HG03039 (cell line): ENCODE measurements at regions not wholly inside any gene's neighbourhood (a gene's known extent, or its start where the extent isn't known, plus 50 kb on each side); places are given as distances from the start of the nearest gene placed in this dataset.
"Not testable (repeated sequence)": the region's sequence is repeated elsewhere in the genome, so short reads cannot be mapped to it uniquely, and the experiment has no call there.

Source experiments
- ATAC-seq: cut with Tn5 transposase; IDR thresholded peaks from one replicate; pipeline ENCODE4 v1.9.1; 2021; ENCODE audit warnings: mild to moderate bottlenecking, moderate library complexity; ENCODE audit not compliant: unreplicated experiment

- ATAC-seq = no peak
These were observed 185.0 kb upstream of the ANKRD28 start for GRCh38 chr3:15982667-15983196.

DNA sequence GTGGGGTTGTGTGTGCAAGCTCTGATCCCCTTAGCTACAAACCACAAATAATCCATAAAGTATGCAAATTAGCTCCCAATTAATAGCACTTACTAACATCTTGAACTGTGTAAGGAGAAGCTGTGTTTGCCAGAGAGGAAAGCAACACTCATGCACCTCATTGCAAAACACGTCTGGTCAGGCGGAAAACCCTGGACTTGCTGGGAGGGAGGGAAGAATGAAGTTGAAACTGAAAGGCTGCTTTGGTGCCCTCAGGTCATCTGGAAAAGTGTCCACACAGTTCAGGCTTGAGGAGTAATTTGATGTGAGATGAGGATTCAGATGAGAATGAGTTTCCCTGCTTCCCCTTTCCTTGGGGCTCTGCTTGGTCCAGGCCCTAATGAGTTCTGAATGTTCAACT is 185.5 kb upstream of the ANKRD28 start:
- ATAC-seq = no peak

GRCh38 chr3:15983693-15984092 is 185.9 kb upstream of the ANKRD28 start:
- ATAC-seq = no peak

DNA sequence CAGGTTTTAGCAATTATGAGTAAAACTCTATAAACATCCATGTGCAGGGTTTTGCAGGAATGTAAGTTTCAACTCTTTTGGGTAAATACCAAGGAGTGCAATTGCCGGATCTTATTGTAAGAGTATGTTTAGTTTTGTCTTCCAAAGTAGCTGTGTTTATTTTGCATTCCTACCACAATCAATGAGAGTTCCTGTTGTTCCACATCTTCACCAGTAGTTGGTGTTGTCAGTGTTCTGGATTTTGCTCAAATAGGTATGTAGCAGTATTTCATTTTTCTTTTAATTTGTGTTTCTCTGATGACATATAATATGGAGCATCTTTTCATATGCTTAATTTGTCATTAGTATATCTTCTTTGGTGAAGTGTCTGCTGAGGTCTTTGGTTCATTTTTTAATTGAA is 185.1 kb upstream of the GALNT15 start:
- ATAC-seq = no peak

DNA sequence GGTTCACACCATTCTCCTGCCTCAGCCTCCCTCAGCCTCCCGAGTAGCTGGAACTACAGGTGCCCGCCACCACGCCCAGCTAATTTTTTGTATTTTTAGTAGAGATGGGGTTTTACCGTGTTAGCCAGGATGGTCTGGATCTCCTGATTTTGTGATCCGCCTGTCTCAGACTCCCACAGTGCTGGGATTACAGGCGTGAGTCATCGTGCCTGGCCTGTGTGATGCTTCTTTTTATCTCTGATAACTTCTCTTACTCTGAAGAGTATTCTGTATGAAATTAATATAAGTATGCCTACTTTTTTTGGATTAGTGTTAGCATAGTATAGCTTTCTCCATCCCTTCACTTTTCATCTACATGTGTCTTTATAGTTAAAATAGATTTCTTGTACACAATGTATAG is 180.8 kb upstream of the GALNT15 start:
- not testable (repeated sequence) for ATAC-seq

DNA sequence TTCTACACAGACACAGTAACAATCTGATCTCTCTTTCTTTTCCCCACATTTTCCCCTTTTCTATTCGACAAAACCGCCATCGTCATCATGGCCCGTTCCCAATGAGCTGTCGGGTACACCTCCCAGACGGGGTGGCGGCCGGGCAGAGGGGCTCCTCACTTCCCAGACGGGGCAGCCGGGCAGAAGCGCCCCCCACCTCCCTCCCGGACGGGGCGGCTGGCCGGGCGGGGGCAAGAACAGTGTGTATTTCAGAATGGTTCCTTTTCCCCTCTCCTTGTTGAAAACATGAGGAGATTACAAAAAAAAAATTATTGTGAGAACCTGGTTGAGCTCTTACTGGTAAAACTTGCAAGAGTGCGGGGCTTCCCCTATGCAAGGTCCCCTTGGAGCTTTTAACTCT is 178.0 kb upstream of the GALNT15 start:
- ATAC-seq = not testable (repeated sequence)

DNA sequence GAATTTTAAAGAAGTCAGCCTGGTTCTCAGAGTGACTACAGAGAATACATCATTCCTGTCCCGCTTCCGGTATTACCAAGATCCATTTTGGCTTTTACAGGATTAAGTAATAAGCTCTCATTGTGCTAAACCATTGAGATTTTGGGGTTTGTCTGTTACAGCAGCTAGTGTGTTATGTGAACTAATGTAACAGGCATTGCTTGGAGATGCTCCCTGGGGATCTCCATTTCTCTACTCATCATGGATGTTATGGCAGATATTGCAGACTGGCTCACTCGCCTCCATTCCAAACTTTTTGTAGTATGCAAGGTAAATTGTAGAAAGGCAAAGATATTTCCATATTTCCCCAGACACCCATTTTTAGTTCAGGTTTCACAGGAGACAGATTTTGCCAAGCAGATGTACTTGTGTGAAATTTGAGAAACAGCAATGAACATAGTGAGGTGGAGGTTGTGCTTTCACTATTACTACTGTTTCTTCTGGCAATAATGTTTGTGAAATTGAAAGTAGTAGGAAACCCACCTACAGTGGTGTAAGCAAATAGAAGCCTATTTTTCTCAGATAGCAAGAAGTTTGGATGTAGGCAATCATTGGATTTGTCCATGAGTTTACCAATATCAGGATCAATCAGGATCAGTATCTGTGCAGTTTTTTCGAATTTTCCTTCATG is 177.1 kb upstream of the GALNT15 start:
- ATAC-seq = peak; percentile 51

DNA sequence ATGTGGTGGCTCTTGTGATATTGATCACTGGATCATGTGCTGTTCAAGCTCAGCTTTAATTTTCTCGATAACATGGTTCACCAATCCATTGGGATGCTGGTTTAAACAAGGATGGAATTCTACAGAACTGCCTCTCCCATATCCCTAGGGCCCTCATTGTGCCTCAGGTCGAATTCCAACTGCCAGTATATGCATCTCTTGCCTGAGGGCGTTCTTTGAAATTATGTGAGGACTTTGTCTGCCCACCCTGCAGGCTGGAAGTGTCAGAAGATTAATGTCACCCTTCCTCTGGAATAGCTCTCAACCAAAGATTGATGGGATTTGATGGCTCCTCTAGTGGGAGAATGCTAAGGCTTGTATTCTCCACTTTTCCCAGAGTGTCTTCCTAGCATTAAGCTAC is 175.6 kb upstream of the GALNT15 start:
- no peak for ATAC-seq

DNA sequence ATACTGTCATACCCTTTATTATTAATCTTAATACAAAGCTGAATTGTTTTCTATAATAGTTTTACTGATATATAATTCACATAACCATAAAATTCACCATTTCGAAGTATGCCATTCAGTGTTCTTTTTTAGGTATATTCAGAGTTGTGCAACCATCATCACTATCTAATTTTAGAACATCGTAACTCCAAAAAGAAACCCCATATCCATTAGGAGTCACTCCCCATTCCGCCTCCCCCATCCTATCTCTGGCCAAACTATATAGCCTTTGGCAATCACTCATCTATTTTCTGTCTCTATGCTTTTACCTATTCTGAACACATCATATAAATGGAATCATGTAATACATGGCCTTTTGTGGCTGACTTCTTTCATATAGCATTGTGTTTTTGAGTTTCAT is 169.7 kb upstream of the GALNT15 start:
- no peak for ATAC-seq

- ATAC-seq = no peak
These were observed 163.1 kb upstream of the GALNT15 start for GRCh38 chr3:16011376-16011775.

GRCh38 chr3:16012086-16012485 is 162.4 kb upstream of the GALNT15 start:
- no peak for ATAC-seq

DNA sequence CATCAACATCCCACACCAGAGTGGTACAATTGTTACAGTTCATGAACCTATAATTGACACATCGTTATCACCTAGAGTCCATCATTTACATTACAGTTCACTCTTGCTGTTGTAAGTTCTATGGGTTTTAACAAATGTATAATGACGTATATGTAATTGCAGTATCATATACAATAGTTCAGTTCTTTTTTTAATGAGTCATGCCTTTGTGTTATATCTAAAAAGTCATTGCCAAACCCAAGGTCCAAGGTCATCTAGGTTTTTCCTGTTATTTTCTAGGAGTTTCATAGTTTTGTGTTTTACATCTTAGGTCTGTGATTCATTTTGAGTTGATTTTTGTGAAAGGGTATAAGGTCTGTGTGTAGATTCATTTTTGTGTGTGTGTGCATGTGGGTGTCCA is 160.9 kb upstream of the GALNT15 start:
- ATAC-seq = no peak

DNA sequence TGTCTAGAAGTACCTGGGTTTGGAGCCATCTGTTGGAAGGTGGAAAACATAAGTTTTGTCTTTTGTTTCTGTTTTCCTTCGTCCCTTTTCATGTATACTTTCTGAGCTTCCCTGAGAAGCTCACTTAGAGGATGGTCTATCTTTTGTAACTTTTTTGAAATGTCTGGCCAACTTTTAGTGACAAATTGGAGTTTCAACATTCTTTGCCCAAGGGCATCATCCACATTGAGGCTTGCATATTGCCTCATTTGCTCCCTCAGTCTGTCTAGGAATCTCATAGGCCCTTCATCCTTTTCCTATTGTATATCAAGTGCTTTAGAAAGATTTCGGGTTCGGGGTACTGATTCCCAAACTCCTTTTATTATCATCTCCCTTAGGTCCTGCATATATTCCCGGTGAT is 152.7 kb upstream of the GALNT15 start:
- not testable (repeated sequence) for ATAC-seq

DNA sequence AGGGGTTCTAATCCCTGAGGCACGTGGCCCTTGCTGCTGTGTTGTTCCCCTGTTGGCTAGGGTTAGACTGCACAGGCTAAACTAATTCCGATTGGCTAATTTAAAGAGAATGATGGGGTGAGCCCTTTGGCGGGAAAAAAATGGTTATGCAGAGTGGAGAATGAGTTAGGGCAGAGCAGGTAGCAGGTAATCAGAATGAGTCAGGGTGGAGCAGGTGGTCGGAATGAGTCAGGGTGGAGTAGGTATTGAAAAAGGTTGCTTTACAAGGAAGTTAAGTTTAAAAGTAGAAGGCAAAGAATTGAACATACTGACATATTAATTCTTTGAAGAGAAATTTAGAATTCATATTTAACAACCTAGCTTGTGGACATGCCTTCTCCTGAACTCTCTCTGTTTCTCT is 150.6 kb upstream of the GALNT15 start:
- ATAC-seq = not testable (repeated sequence)

GRCh38 chr3:16024548-16024947 is 149.9 kb upstream of the GALNT15 start:
- ATAC-seq = no peak

- ATAC-seq = no peak
These were observed 147.7 kb upstream of the GALNT15 start for GRCh38 chr3:16026753-16027152.

DNA sequence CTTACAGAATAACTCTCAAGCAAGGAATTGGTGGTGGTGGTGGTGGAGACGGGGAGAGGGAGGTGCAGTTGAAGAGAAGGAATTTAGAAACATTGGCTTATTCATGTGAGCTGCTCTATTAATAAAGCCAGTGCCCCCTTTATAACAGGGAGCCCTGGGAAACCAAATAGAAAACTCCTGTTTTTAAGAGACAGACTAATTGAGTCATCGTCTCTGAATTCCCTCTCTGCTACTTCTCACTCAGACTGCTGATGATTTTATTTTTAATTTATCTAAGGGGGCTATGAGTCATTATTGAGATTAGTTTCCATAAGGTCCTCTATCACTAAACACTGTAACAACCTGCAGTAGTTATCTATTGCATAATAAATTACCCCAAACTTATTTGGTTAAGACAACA is 145.9 kb upstream of the GALNT15 start:
- no peak for ATAC-seq

DNA sequence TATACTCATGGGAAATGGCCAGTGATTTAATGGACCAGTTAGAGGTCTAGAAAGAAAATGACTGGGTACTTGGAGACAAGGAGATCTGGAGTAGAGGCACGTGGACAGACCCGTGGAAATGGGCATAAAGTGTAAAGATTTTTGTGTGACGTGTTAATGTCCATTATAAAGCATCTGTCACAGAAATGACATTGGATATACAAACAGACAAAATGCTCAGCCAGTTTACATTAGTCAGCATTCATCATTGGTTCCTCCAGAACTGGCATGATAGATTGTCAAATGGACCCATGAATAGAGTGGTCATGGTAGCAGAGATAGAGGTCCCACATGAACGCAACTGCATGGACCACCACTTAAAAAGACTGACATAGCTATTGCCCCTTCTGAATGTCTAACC is 144.1 kb upstream of the GALNT15 start:
- ATAC-seq = no peak

GRCh38 chr3:16031434-16031833 is 143.0 kb upstream of the GALNT15 start:
- ATAC-seq = no peak

GRCh38 chr3:16033889-16034687 is 140.4 kb upstream of the GALNT15 start:
- no peak for ATAC-seq

- no peak for ATAC-seq
These were observed 133.5 kb upstream of the GALNT15 start for GRCh38 chr3:16040991-16041390.
